NCI-H345 (cell line): ENCODE measurements at regions not wholly inside any gene's neighbourhood (a gene's known extent, or its start where the extent isn't known, plus 50 kb on each side); places are given as distances from the start of the nearest gene placed in this dataset.

ENCODE experiments used
- DNase-seq: peaks from one replicate; lab custom pipeline; 2025; lab: John Stamatoyannopoulos, UW

DNA sequence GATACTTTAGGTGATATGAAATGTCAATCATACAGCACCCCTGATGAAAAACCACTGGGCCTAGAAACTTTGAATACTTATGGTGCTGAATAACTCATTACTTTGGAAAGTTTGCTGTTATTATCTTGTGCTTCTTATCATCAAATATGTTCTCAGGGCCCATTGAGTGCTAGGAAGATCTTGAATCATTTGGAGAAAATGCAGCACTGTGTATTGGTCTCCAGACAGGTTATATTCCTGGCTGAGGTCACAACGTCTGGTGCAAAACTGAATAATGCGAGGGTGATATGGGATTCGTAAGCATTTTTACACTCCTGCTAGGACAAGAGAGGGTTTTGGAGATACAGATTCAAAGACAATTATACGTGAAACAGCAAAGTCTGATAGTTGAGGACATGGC is 249.4 kb upstream of the TNC start:
- no peak for DNase-seq

DNA sequence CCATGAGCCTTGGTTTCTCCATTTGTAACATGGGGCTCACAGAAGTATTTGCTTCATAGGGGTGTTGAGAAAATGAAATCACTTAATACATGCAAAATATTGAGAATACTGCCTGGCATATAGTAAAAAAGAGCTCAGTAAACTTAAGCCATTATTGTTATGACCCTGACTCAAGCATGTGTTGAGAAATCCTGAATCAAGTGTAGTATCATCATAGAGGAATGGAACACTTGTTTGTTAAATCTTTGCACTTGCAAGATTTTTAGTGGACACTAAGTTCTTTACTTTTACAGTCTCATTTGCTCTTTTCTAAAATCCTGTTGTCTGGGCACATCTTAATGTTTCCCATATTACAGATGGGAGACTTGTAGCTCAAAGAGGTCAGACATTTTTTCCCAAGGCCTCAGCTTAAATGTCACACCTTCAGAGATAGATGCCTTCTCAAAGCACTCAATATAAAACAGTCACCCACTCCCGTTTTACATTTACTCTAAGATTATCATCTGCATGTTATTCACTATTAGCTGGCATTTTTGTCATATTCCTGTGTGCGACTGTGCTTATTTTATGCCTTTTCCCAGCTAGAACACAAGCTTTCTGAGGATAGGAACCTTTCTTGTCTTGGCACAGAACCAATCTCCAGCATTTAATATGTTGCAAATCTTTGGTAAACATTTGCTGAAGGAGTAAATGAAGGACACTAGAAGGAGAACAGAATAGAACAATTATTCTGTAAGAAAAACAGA is 250.0 kb upstream of the TNC start:
- no peak for DNase-seq

DNA sequence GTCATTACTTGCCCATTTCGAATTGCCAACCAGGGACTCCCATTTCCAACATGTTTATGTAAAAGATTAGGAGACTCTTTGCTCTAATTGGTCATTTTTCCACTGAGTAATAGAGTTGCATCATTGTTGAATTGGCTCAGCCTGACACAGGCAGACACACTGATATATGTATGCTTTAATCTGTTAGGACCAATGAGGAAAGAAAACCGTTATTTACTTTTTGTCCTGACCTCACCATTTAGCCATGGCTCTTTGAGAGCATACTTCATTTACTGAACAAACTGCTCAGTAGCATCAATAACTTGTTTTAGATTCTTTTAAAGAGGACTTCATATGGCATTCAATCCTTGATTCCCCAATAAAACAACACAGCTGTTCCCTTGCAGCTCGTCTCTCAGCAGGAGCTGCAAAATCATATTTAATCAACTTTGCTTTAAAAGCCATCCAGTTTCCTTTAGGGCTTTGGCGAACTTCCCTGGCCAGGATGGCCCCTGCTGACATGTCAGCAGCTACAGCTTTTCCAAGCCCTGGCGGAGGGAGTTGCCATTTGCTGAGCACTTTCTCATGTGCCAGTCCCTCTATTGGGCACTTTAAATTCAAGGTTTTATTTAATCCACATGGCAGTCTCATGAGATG is 251.5 kb upstream of the TNC start:
- peak; percentile 44 for DNase-seq

DNA sequence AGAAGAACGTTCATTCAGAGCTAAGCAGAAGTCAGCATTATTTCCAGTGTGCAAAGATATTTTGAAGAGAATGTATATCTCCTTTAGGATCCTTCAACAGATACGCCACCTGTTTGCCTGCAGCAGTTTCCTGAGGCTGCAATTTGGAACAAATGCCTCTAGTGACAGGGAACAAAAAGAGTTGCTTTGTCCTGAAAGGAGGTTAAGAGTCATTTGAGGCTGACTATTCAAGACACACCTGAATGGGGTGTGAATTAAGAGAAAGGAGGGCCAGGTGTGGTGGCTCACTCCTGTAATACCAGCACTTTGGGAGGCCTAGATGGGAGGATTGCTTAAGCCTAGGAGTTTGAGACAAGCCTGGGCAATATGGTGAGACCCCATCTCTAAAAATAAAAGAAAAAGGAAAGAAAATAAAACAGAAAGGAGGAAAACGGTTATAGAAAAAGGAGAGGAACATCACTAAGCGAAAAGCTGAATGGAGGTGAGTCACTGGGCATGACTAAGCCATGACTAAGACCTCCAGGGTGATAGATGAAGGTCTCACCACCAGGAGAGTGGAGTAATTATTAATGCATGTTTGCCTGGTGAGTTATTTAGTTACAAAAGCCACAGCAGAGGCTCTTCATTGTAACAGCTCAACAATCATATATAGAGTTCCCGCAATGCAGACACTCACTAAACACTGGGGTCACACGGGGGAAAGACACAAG is 255.2 kb upstream of the TNC start:
- DNase-seq: no peak

DNA sequence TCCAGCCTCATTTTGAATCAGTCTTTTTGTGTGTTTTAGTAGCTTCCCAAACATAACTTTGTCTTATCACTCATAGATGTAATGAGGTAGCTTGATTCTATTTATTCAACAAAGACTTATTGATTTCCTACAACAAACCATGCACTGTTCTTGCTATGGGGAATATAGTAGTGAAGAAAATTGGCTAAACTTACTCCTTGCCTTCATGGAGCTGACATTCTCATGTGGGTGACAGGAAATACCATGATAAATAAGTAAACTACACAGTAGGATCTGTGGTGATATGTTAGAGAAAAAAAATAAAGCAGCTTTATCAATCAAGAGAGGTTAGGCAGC is 255.7 kb upstream of the TNC start:
- no peak for DNase-seq

DNA sequence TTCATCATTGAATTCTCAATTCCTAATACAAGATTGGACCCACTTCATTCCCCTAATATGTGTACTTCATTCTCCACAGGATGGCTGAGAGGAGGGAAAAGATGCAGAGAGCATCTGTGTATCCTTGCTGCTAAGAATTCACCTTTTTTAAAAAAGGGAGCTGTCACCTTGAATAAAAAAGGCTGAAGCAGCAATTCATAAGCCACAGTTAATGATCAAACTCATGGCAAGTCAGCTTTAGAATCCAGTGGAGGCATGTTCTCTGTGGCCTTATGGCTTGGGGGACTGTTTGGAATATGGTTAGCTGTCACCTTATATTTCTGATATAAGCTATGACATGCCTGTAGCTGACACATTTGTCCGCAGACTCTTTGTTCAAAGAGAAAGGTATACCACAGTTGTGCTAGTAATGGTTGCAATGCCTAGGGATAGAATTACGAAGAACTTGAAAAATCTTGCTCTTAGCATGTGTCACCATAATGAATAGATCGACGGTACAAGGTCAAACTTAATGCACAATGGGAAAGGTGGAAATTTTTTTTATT is 256.8 kb upstream of the TNC start:
- no peak for DNase-seq

DNA sequence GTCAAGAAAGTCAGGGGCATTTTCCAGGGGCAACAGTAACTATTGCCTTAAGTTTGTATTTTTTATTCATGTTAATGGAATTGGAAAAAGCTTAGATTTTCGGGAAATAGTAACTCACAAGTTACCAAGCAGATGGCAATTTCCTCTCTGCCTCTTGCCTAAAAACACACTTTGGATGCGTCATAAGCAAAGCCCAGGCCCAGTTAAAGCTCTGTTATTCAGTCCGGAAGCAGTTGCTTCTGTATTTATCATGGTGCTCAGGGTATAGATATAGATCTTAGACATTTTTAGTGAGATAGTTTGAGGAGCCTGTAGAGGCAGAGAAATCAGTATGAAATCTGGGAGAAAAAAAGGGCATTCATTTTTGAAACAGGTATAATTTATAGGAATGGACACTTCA is 260.3 kb upstream of the TNC start:
- DNase-seq: no peak

DNA sequence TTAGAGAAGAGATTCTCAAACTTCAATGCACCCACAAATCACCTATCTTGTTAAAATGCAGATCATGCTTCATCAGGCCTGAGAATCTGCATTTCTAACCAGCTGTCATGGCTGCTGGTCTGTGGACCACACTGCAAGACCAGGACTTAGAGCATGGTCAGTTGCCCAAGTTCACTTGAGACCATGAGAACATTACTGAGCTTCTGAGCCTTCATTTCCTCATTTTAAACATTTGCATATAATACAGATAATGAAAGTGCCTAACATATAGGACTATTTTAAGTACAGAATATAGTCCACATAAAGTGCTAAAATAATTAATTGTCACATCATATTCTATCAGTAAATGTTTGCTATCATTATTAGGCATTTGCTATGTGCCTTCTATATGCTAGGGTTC is 260.8 kb upstream of the TNC start:
- no peak for DNase-seq

DNA sequence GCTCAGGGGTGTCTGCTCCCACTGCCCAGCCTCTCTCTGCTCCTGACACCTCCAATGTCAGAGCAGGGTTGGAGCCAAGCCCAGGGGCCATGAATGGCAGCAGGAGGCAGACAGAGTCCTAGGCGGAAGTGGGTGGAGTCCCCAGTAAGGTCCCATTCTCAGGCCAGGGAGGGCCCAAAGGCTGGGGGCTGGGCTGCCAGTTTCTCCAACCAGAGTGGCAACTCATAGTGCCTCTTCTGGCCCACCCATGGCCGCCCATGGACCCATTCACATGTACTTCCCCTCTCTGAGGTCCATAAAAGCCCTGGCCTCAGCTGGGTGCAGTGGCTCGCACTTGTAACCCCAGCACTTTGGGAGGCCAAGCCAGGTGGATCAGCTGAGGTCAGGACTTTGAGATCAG is 261.8 kb upstream of the TNC start:
- no peak for DNase-seq

DNA sequence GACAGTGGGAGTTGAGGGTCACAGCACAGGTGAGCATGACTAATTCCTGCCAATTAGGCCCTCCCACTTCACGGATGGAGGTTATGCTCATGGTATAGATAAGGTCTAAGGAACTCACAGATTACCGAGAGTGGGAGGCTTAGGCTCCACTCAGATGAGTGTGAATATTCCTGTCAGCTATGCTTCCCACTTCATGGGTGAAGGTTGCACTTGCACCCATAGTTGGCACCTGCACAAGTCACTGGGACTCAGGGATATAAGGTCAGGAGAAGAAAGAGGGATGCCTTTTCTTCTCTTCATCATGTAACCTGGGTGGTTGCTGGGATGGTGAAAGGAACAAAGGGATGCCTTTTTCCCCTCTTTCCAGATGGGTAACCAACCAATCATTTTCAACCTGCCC is 264.9 kb upstream of the TNC start:
- no peak for DNase-seq

DNA sequence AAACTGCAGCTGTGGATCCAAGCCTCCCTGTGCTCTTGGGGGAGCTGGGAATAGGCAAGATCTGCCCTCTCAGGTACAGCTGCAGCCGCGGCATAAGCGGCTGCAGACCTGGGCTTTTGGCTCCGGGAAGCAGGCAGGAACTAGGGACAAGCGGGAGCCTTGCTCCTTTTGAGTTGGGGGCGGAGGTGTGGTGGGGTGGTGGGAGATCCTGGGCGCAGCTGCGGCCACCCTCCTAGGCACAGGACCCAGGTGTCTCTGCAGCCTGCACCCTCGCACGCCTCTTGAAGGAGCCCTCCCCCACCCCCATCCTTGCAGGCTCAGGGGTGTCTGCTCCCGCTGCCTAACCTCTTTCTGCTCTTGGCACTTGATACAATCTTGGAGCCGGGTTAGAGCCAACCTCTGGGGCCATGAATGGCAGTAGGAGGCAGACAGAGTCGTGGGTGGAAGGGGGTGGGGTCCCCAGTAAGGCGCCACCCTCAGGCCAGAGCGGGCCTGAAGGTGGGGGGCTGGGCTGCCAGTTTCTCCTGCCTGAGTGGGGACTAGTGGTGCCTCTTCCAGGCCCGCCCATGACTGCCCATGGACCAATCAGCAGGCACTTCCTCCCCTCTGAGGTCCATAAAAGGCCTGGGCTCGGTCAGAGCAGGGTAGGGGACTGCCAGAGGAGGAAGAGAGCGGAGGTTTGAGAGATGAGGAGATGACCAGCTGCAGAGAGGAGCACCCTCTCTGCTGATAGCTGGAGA is 267.6 kb upstream of the TNC start:
- DNase-seq: no peak

DNA sequence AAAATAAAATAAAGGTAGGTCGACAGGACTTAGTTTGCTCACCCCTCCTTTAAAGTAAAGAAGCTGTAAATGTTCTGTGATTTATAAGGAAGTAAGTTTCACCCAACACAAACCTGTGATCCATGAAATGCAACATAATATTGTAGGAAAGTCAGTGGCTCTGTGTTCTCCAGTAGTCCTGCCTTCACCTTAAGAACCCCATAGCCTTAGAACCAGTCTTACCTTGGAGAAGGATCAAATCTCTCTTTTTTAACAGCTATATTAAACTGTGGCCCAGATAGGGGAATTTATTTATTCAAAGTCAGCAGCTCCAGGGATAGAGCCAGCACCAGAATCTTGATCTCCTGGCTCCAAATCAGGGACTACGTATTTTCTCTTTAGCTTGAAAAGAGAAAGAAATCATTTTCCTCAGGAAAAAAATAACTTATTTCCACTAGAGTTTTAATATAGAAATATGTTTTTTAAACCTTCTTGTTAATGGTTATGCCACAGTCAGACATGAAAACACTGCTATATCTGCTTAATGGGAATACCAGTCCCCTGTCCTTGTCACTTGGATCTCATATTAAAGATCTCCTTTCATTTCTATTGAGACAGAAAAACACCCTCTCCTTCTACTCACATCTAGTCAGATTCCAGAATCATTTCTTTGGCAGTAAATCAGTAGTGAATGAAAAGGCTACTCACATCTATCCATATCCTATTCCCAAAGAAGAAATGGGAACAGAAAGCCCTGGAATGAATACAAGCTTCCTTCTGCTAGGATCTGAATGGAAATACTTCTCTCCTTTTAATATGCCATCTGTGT is 269.2 kb upstream of the TNC start:
- no peak for DNase-seq

DNA sequence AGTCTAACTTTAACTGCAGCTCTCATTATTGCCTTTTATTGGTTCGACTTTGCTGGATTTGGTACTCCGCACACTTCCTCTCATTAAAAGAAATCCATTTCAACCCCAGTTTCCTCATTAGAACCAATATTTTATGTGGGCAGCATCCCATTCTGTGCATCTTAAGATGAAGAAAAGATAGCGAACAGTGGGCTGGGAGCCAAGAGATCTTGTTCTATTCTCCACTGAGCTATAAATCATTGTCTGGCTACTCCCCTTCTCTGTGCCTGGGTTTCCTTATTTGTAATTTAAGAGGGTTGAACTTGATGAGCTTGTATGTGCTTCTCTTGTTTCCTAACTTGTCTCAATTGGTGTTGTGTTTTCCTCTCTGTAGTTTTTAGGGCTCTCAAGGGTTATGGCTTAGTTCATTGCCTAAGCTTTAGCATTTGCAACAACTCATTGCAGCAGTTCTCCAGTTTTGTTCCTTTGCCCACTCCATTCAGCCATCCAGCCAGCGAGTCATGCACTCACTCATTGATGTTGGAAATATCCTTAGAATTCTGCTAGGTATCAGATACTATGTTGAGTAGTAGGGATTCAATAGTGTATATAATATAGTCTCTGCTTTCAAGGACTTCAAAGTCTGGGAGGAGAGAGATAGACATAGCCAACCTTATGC is 273.3 kb upstream of the TNC start:
- no peak for DNase-seq

DNA sequence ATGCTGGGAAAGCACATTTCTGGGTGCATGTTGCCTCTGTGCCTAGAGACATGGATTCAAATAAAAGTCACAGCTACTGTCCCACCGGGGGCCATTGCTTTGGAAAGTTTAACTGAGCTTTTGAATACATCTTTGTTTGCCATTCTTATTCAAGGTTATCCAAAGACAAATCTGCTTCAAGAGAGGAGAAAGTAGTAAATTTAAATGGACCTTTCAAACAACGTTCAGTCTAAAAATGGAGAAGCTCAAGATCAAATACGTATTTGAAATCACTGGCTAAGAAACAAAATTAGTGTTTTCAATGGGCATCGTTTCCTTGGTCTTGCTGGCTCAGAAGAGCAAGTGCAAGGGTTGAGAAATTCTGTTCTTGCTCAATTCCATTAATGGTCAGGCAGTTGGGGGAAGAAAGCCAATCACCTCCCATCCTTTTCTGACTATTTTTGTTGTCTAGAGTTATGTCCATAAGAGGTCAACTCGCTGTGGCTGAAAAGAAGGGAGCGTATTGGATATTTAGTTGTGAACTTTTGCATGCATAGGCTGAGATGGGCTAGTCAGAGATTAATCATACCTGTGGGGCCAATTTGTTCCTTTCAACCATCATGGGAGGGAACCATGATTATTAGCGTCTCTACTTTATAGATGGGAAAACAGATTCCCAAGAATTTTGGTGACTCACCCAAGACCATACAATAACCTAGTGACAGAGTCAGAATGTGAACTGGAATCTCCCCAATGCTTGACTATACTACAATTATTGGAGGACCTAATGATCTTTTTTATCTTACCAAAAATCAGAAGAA is 276.2 kb upstream of the TNC start:
- no peak for DNase-seq

DNA sequence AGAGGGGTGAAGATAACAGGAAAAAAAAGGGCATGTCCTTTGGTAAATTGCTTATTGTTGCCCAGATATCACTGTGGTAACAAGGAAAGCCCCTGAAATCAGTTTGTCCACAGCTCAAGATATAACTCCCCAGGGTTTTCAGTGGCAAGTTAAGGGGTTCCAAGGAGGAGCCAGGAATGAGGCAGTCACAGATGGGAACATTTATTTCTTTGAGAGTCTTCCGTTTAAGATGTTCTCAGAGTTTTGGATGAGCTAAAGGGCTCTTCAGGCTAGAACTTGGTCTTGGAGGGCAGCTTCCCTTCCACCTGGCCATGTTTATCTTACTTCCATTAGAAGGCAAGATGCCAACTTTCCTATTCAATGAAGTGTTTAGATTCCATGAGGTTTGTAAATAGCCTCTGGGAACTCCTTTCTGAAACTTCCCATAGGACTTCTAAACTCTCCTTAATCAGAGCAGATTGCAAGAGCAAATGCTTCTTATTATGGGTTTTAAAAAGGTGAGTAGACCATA is 277.6 kb upstream of the TNC start:
- peak; percentile 76 for DNase-seq

DNA sequence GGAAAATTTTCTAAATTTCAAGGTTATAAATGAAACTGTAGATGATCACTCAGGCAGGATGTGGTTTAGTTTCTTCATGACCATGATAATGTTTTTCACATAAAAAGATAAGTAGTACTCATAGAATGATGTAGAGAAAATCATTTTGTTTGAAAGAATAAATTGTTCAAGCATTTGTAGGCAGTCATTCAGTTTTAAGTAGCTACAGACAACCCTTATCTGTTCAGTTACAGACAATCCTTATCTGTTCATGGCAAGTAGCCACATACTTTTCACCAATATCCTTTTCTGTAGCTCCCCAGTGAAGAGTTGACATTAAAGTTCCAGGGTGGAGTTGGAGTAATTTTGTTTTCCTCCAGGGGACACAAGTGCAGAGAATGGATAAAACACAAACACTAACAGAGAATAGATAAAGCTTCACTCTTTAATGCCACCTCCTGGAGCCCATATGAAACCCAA is 278.1 kb upstream of the TNC start:
- DNase-seq: peak; percentile 17

DNA sequence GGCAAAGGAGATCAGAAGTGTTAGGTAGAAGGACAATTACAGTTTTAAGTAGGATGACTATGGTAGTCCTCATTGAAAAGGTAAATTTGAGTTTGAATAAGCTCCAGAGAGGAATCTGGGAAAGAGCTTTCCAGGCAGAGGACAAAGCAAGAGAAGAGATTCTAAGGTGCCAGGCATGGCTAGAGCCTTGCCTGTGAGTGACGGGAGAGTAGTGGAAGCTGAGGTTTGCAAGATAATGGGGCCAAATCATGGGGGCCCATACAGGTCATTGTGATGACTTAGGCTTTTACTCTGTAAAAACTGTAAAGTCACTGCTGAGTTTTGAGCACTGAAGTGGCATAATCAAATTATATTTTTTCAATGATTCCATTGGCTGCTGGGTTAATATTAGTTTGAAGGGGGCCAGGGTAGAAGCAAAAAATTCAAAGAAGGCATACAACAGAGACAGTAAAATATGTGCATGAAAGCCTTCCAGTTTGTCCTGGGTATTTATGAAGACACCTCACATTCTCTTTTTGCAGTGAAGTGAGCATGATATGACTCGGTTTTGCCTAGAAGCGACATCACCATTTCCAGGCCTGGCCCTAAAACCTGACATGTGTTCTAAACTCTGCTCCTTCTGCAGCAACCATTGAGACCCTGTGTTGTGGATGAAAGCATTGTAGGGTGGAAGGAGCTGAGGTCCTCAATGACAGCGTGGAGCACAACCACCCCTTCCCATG is 279.8 kb upstream of the TNC start:
- DNase-seq: no peak

DNA sequence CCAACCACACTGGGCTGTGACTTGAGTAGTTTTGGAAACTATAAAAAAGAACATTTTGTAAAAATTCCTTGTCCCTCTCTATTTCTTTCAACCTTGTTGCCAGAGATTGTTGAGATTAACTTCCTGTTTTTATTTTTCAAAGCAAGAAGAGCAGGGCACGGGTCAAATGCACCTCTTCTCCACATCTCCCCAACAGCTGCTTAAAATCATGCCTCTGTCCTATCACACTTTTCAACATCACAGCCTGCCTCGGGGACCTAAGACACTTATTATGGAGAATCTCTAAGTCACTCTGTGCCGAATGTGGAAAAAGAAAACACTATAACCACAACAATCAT is 280.3 kb upstream of the TNC start:
- no peak for DNase-seq

DNA sequence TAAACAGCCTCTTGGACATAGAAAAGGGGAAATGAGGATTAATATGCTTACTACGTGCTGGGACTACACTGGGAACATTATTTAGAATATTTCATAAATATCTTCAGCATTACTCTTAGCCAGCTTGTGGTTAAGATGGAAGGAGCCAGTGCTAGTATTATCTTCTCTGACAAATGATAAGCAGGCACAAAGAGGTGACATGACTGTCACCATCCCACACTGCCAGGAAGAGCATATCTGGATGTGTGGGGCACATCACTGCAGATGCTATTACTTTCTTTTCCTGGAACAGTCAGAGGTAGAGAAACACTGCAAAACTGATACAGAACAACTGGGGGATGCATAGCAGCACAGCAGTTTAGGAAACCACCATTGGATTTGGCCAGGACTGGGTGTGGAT is 281.0 kb upstream of the TNC start:
- DNase-seq: no peak
